Neural progenitor cell (in vitro differentiated cells): ENCODE measurements at regions not wholly inside any gene's neighbourhood (a gene's known extent, or its start where the extent isn't known, plus 50 kb on each side); places are given as distances from the start of the nearest gene placed in this dataset.

Experiments
- EZH2 ChIP-seq: fragments of 200-600 bp; sonication (generic); IDR thresholded peaks from 2 replicates; pipeline ENCODE4 v1.6.1; 2017; ENCODE audit warnings: antibody characterized with exemption, mild to moderate bottlenecking, moderate library complexity
- TF ChIP-seq, protein P1 (sequence below): fragments of 200-600 bp; sonication (generic); IDR thresholded peaks from 2 replicates; pipeline ENCODE4 v1.5.1; 2017; ENCODE audit warnings: antibody characterized with exemption, mild to moderate bottlenecking

DNA sequence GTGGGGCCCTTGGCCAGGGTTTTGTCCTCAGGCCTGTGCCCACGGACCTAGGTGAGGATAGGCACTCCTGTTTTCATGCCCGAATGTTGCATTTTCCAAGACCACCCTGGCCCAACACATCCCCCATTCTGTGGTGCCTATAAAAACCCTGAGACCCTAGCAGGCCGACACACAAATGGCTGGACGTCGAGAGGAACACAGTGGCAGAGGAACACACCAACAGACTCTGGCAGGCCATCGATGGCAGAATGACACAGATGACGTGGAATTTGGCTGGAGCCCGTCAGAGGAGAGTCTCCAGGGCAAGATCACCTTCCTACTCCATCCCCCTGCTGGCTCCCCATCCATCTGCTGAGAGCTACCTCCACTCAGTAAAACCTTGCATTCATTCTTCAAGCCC is 898.8 kb downstream of the ANKRD7 start:
- TF ChIP-seq, protein P1, sequence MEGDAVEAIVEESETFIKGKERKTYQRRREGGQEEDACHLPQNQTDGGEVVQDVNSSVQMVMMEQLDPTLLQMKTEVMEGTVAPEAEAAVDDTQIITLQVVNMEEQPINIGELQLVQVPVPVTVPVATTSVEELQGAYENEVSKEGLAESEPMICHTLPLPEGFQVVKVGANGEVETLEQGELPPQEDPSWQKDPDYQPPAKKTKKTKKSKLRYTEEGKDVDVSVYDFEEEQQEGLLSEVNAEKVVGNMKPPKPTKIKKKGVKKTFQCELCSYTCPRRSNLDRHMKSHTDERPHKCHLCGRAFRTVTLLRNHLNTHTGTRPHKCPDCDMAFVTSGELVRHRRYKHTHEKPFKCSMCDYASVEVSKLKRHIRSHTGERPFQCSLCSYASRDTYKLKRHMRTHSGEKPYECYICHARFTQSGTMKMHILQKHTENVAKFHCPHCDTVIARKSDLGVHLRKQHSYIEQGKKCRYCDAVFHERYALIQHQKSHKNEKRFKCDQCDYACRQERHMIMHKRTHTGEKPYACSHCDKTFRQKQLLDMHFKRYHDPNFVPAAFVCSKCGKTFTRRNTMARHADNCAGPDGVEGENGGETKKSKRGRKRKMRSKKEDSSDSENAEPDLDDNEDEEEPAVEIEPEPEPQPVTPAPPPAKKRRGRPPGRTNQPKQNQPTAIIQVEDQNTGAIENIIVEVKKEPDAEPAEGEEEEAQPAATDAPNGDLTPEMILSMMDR: no peak
- TF ChIP-seq EZH2: no peak
